Heart left ventricle (tissue), 13 donors: ENCODE measurements at regions not wholly inside any gene's neighbourhood (a gene's known extent, or its start where the extent isn't known, plus 50 kb on each side); places are given as distances from the start of the nearest gene placed in this dataset.

ENCODE experiments used
- CTCF ChIP-seq, 12 donors: fragments of 200-600 bp; sonication (generic) in 4 of 12; IDR thresholded peaks; one replicate each; pipeline versions ENCODE4 v1.5.0 to v1.8.0; 2018 to 2022; ENCODE audit warnings: antibody characterized with exemption in 12 of 12, mild to moderate bottlenecking in 5 of 12
- POLR2A ChIP-seq, 2 donors: fragments of 450-650 bp; IDR thresholded peaks; one replicate each; pipeline ENCODE4 v1.6.1; 2017; ENCODE audit warnings: antibody characterized with exemption in 2 of 2, mild to moderate bottlenecking in 2 of 2, moderate library complexity in 2 of 2
- donor health status: ischemic (EF 13 %, LVEDD 7.1; RV severe dilation, severe dysfunction).
- donor health status: DM: no; HTN: yes; CAD: no.
- donor health status: DM: no; HTN: no; CAD: no.
- donor health status: ischemic (EF 25% LVEDD 6.9; RV normal size, moderate dysfunction).
- donor health status: ischemic (EF 25% LVEDD 5.7; RV mildly dilated, moderate dysfunction).
- donor health status: ischemic (EF 35%, LVEDD 5.7; RV mildly dilated, moderate dysfunction).
- donor health status: nonischemic (EF 11% LVEDD 7.7; RV severe dilation, severe dysfunction).
- donor health status: DM: yes; HTN: yes; CAD: no.
- donor health status: PGD.
- donor health status: ischemic (EF 29% LVEDD 5.4; RV normal size, mild dysfunction).
- donor health status: nonischemic (EF 23%, LVEDD 6.1; RV moderate dilation, normal function).

- TF ChIP-seq CTCF (IDR thresholded peaks at IDR 0.05) (no peak), POLR2A (IDR thresholded peaks at IDR 0.05) (no peak)
These were observed 388.1 kb upstream of the CHAC2 start for GRCh38 chr2:53379547-53379946.
